ENCODE measurements at regions not wholly inside any gene's neighbourhood (a gene's known extent, or its start where the extent isn't known, plus 50 kb on each side); places are given as distances from the start of the nearest gene placed in this dataset.

- TF ChIP-seq CTCF (IDR thresholded peaks at IDR 0.05; ENCODE audit: borderline replicate concordance, extremely low read depth, low read length, poor library complexity, severe bottlenecking) (no peak), EZH2 (IDR thresholded peaks at IDR 0.05; ENCODE audit: borderline replicate concordance, low read depth, low read length, severe bottlenecking) (no peak)
Measured at GRCh38 chr12:91973813-91974212, 171.8 kb downstream of the BTG1 start.
